GM12801 (cell line): ENCODE measurements at regions not wholly inside any gene's neighbourhood (a gene's known extent, or its start where the extent isn't known, plus 50 kb on each side); places are given as distances from the start of the nearest gene placed in this dataset.

ENCODE experiments used
- CTCF ChIP-seq: IDR thresholded peaks from one replicate; pipeline ENCODE4 v1.5.1; 2011; ENCODE audit warnings: control low read depth; ENCODE audit not compliant: insufficient read length; ENCODE audit errors: extremely low read depth

GRCh38 chr13:99665711-99666110 is 164.4 kb downstream of the TM9SF2 start:
- TF ChIP-seq CTCF, result no peak

DNA sequence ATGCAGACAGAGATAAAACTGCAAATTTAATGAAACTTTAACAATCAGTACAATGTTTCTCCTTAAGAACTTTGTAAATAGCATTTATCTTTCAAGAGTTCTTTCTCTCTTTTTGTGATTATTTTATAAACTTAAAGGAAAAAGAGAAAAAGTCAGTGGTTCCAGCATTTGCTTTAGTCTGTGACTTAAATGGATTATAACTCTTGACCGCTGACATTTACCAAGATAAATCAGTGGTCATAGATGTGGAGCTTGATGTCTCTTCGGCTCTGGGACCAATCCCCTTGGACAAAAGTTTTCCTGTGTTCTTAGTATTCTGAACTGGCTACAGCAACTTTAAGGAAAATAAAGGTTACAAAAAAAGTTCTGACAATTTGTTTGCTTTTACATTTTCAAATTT is 162.6 kb downstream of the TM9SF2 start:
- no peak for TF ChIP-seq CTCF

- no peak for TF ChIP-seq CTCF
Observed at GRCh38 chr13:99663185-99663825, 162.0 kb downstream of the TM9SF2 start.

GRCh38 chr13:99662678-99663077 is 161.4 kb downstream of the TM9SF2 start:
- no peak for TF ChIP-seq CTCF

GRCh38 chr13:99661791-99662190 is 160.5 kb downstream of the TM9SF2 start:
- TF ChIP-seq CTCF, result no peak

GRCh38 chr13:99659866-99660554 is 158.7 kb downstream of the TM9SF2 start:
- no peak for TF ChIP-seq CTCF

GRCh38 chr13:99659226-99659625 is 158.0 kb downstream of the TM9SF2 start:
- no peak for TF ChIP-seq CTCF
